ENCODE measurements at regions not wholly inside any gene's neighbourhood (a gene's known extent, or its start where the extent isn't known, plus 50 kb on each side); places are given as distances from the start of the nearest gene placed in this dataset.
A peak's percentile ranks its signal among the peaks of the same experiment; 100 is the strongest.

GRCh38 chr1:116851846-116852245 lies 57.9 kb upstream of the PTGFRN start:
- H3K4me3 ChIP-seq (ENCODE audit: low read depth, low read length), result no peak overlapping the region
- H3K9ac ChIP-seq (ENCODE audit: low read length), result peak overlapping the region; percentile 43
- H3K27me3 ChIP-seq (ENCODE audit: control insufficient read depth, insufficient read depth, low read length), result no peaks in the 10 kb centered on the region
- no peaks in the 10 kb centered on the region for H3K9me3 ChIP-seq (ENCODE audit: control insufficient read depth, insufficient read depth, low read depth, low read length)
- H3K4me1 ChIP-seq (ENCODE audit: control insufficient read depth, insufficient read depth, low read length), result peaks cover 46% of the 10 kb centered on the region
- H3K27ac ChIP-seq (ENCODE audit: low read depth, low read length), result no peak overlapping the region
- H3K36me3 ChIP-seq (ENCODE audit: control insufficient read depth, insufficient read depth, low read length), result no peaks in the 10 kb centered on the region

DNA sequence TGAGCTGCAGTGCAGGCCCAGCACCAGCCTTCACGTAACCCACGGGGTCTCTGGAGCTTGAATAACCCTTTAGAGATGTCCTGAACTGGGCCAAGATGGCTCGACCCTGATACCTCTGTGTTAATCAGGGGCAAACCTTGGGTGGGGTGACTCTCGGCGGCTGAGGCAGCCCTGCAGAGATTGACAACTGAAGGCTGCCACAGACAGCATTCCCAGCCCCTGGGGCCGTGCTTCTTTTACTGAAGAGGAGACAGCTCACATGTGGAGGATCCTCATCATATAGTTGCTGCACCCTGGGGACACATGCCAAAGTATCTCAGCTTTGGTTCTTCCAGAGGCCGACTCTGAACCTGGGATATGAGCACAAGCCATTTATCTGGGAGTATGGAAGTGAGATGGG lies 57.3 kb upstream of the PTGFRN start:
- H3K27ac ChIP-seq (ENCODE audit: low read depth, low read length), result no peak overlapping the region

DNA sequence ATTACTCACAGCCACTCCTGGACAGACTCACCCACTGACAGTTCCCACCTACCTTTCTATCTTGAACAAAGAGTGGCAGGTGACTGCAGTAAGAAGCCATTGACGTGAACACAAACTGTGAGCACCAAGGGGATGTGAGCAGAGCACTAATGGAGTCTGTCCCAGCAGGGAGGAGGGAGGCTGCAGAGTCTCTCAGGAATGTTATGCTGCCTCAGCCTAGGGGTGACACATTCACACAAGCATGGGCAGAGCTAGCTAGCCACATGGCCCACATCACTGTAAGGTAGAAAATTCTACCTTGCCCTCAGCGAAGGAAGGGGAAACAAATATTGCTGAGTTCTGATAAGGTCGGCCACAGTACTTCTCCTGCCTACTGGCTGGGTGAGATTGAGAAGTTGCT lies 56.8 kb upstream of the PTGFRN start:
- Histone ChIP-seq H3K27me3 (ENCODE audit: control insufficient read depth, insufficient read depth, low read length) (no peaks in the 10 kb centered on the region), H3K36me3 (ENCODE audit: control insufficient read depth, insufficient read depth, low read length) (no peaks in the 10 kb centered on the region), H3K9me3 (ENCODE audit: control insufficient read depth, insufficient read depth, low read depth, low read length) (no peaks in the 10 kb centered on the region), H3K27ac (ENCODE audit: low read depth, low read length) (peak overlapping the region; percentile 90; the same call in 1 of the 2 replicates), H3K4me3 (ENCODE audit: low read depth, low read length) (no peak overlapping the region), H3K4me1 (ENCODE audit: control insufficient read depth, insufficient read depth, low read length) (peaks cover 46% of the 10 kb centered on the region), H3K9ac (ENCODE audit: low read length) (peak overlapping the region; percentile 2)

More for the DNA sequence above, 57.3 kb upstream of the PTGFRN start:
- peaks cover 46% of the 10 kb centered on the region for H3K4me1 ChIP-seq (ENCODE audit: control insufficient read depth, insufficient read depth, low read length)
- no peaks in the 10 kb centered on the region for H3K27me3 ChIP-seq (ENCODE audit: control insufficient read depth, insufficient read depth, low read length)
- H3K9ac ChIP-seq (ENCODE audit: low read length), result peak overlapping the region; percentile 43
- H3K9me3 ChIP-seq (ENCODE audit: control insufficient read depth, insufficient read depth, low read depth, low read length), result no peaks in the 10 kb centered on the region
- no peaks in the 10 kb centered on the region for H3K36me3 ChIP-seq (ENCODE audit: control insufficient read depth, insufficient read depth, low read length)
- H3K4me3 ChIP-seq (ENCODE audit: low read depth, low read length), result no peak overlapping the region

- peaks cover 46% of the 10 kb centered on the region for H3K4me1 ChIP-seq (ENCODE audit: control insufficient read depth, insufficient read depth, low read length)
- peak overlapping the region; percentile 28 for H3K4me3 ChIP-seq (ENCODE audit: low read depth, low read length)
- peak overlapping the region; percentile 62 for H3K9ac ChIP-seq (ENCODE audit: low read length)
- peak overlapping the region; percentile 90 for H3K27ac ChIP-seq (ENCODE audit: low read depth, low read length)
- no peaks in the 10 kb centered on the region for H3K36me3 ChIP-seq (ENCODE audit: control insufficient read depth, insufficient read depth, low read length)
- no peaks in the 10 kb centered on the region for H3K27me3 ChIP-seq (ENCODE audit: control insufficient read depth, insufficient read depth, low read length)
- H3K9me3 ChIP-seq (ENCODE audit: control insufficient read depth, insufficient read depth, low read depth, low read length), result no peaks in the 10 kb centered on the region
These were observed 55.9 kb upstream of the PTGFRN start for GRCh38 chr1:116853680-116854402.

DNA sequence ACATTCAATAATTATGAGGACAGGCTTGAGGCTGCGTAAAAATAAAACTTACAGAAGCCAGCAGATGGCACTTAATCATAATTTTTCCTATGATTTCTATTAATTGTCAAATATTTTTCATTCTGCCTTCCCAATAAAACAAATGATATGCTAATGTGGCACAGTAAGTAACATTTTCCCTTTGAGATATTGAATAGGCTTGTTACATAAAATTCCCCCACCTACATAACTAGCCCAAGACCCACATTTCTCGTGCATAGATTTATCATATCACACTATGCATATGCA lies 55.4 kb upstream of the PTGFRN start:
- no peaks in the 10 kb centered on the region for H3K9me3 ChIP-seq (ENCODE audit: control insufficient read depth, insufficient read depth, low read depth, low read length)
- peaks cover 46% of the 10 kb centered on the region for H3K4me1 ChIP-seq (ENCODE audit: control insufficient read depth, insufficient read depth, low read length)
- peak overlapping the region; percentile 90 for H3K27ac ChIP-seq (ENCODE audit: low read depth, low read length)
- H3K4me3 ChIP-seq (ENCODE audit: low read depth, low read length), result peak overlapping the region; percentile 28
- peak overlapping the region; percentile 62 for H3K9ac ChIP-seq (ENCODE audit: low read length)
- no peaks in the 10 kb centered on the region for H3K36me3 ChIP-seq (ENCODE audit: control insufficient read depth, insufficient read depth, low read length)
- no peaks in the 10 kb centered on the region for H3K27me3 ChIP-seq (ENCODE audit: control insufficient read depth, insufficient read depth, low read length)

GRCh38 chr1:116854716-116855115 lies 55.0 kb upstream of the PTGFRN start:
- Histone ChIP-seq H3K27me3 (ENCODE audit: control insufficient read depth, insufficient read depth, low read length) (no peaks in the 10 kb centered on the region), H3K36me3 (ENCODE audit: control insufficient read depth, insufficient read depth, low read length) (no peaks in the 10 kb centered on the region), H3K4me3 (ENCODE audit: low read depth, low read length) (peak overlapping the region; percentile 28; the same call in 1 of the 2 replicates), H3K4me1 (ENCODE audit: control insufficient read depth, insufficient read depth, low read length) (peaks cover 47% of the 10 kb centered on the region), H3K9me3 (ENCODE audit: control insufficient read depth, insufficient read depth, low read depth, low read length) (no peaks in the 10 kb centered on the region), H3K27ac (ENCODE audit: low read depth, low read length) (peak overlapping the region; percentile 90), H3K9ac (ENCODE audit: low read length) (peak overlapping the region; percentile 62)

DNA sequence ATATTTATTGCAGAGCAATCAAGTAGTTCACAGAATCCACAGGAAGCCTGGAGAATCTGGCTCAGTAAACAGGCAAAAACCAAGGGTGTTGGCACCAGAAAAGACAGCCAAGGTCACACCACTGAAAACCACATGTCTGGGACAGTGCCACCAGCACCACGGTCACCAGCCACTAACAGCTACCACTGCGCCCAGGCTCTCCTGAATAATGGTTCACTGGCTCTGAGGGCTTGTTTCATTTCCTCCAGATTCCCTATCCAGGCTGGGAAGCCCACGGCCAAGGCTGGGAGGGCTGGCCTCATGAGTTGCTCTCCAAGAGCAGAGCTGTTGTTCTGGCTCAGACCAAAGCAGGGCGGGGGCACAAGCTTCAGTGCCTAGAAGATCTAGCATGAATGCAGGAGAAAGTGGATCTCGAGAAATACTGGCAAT lies 54.5 kb upstream of the PTGFRN start:
- peak overlapping the region; percentile 90; the same call in 1 of the 2 replicates for H3K27ac ChIP-seq (ENCODE audit: low read depth, low read length)
- H3K9me3 ChIP-seq (ENCODE audit: control insufficient read depth, insufficient read depth, low read depth, low read length), result no peaks in the 10 kb centered on the region
- H3K36me3 ChIP-seq (ENCODE audit: control insufficient read depth, insufficient read depth, low read length), result no peaks in the 10 kb centered on the region
- H3K9ac ChIP-seq (ENCODE audit: low read length), result peak overlapping the region; percentile 62
- no peak overlapping the region for H3K4me3 ChIP-seq (ENCODE audit: low read depth, low read length)
- H3K4me1 ChIP-seq (ENCODE audit: control insufficient read depth, insufficient read depth, low read length), result peaks cover 52% of the 10 kb centered on the region
- no peaks in the 10 kb centered on the region for H3K27me3 ChIP-seq (ENCODE audit: control insufficient read depth, insufficient read depth, low read length)

DNA sequence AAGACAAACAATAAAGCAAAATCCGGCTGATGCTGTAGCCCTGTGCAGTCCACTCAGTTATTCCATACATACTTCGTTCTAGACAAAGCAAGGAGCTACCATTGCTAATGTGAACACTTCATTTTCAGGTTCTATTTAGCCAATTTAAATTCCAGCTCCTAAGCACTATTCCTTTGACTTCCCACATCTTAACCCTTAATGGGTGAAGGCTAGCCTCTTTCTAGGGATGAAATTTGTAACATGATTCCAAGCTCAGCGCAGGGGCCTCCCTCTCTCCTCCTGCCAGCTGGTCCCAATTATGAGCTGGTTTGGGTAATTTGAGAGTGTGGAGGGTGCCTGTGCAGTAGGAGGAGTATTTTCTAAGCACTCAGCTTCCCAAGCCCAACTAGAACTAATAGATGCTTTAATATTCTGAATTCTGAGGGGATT lies 53.9 kb upstream of the PTGFRN start:
- Histone ChIP-seq H3K36me3 (ENCODE audit: control insufficient read depth, insufficient read depth, low read length) (no peaks in the 10 kb centered on the region), H3K27me3 (ENCODE audit: control insufficient read depth, insufficient read depth, low read length) (no peaks in the 10 kb centered on the region), H3K4me3 (ENCODE audit: low read depth, low read length) (no peak overlapping the region), H3K9ac (ENCODE audit: low read length) (peak overlapping the region; percentile 62), H3K27ac (ENCODE audit: low read depth, low read length) (peak overlapping the region; percentile 90; the same call in 1 of the 2 replicates), H3K9me3 (ENCODE audit: control insufficient read depth, insufficient read depth, low read depth, low read length) (no peaks in the 10 kb centered on the region), H3K4me1 (ENCODE audit: control insufficient read depth, insufficient read depth, low read length) (peaks cover 56% of the 10 kb centered on the region)

DNA sequence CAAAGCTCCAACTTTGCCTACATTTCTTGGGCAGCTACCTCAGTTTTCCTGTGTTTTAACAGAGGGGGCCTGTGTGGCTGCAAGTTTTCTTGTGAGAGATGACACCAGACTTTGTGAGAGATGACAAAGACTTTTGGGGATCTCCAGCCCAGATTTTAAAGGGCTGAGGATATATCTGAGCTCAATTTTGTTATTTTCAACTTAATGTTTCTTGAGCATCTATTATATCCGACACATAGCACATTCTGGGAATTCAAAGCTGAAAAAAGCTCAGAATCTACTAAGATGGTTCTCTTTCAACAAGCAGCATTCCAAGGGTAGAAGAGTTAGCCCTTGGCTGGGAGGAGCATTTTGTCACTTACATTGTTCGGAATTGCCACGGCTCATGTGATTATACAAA lies 53.4 kb upstream of the PTGFRN start:
- Histone ChIP-seq H3K9me3 (ENCODE audit: control insufficient read depth, insufficient read depth, low read depth, low read length) (no peaks in the 10 kb centered on the region), H3K9ac (ENCODE audit: low read length) (no peak overlapping the region), H3K27me3 (ENCODE audit: control insufficient read depth, insufficient read depth, low read length) (no peaks in the 10 kb centered on the region), H3K27ac (ENCODE audit: low read depth, low read length) (peak overlapping the region; percentile 90; the same call in 1 of the 2 replicates), H3K4me1 (ENCODE audit: control insufficient read depth, insufficient read depth, low read length) (peaks cover 62% of the 10 kb centered on the region), H3K36me3 (ENCODE audit: control insufficient read depth, insufficient read depth, low read length) (no peaks in the 10 kb centered on the region), H3K4me3 (ENCODE audit: low read depth, low read length) (no peak overlapping the region)

DNA sequence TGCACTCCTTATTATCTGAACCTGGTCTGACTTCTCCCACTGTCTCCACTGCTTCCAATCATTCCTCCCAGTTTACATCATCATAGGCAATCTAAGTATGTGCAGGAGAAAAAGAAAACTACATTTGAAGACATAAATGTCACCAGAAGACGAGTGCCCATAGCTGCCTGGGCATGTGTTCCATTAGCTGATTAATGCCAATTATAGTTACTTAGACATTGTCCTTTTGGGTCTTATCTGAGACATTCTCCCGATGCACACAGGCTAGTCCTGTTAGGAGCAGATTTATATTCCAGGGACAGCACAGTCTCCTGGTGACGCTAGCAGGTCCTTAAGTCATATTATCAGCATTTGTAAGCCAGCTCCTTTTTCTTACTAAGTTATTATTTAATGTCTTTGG lies 52.6 kb upstream of the PTGFRN start:
- H3K9ac ChIP-seq (ENCODE audit: low read length), result no peak overlapping the region
- H3K27ac ChIP-seq (ENCODE audit: low read depth, low read length), result no peak overlapping the region
- peaks cover 60% of the 10 kb centered on the region for H3K4me1 ChIP-seq (ENCODE audit: control insufficient read depth, insufficient read depth, low read length)
- no peak overlapping the region for H3K4me3 ChIP-seq (ENCODE audit: low read depth, low read length)
- H3K36me3 ChIP-seq (ENCODE audit: control insufficient read depth, insufficient read depth, low read length), result no peaks in the 10 kb centered on the region
- H3K27me3 ChIP-seq (ENCODE audit: control insufficient read depth, insufficient read depth, low read length), result no peaks in the 10 kb centered on the region
- H3K9me3 ChIP-seq (ENCODE audit: control insufficient read depth, insufficient read depth, low read depth, low read length), result no peaks in the 10 kb centered on the region
